ENCODE measurements at regions not wholly inside any gene's neighbourhood (a gene's known extent, or its start where the extent isn't known, plus 50 kb on each side); places are given as distances from the start of the nearest gene placed in this dataset.

GRCh38 chr10:30178356-30178964, 119.1 kb upstream of the JCAD start:
- peaks cover 11% of the 10 kb centered on the region for H3K4me1 ChIP-seq (ENCODE audit: control insufficient read depth, extremely low read depth, insufficient read depth, low read length)
- H2AFZ ChIP-seq (ENCODE audit: low read depth, low read length) = no peak overlapping the region
- no peaks in the 10 kb centered on the region for H3K27me3 ChIP-seq (ENCODE audit: control insufficient read depth in 2 of 2, insufficient read depth in 2 of 2, low read length in 2 of 2)
- DNase-seq (ENCODE audit: low read depth, low spot score) (no peak), FAIRE-seq (peak; percentile 40)
- ChIA-PET CTCF (no interaction called here), POLR2A (no interaction called here)
- TF ChIP-seq MYC (IDR thresholded peaks at IDR 0.05; ENCODE audit: low read depth, low read length) = no peak
- TF ChIP-seq MAX (IDR thresholded peaks at IDR 0.05; ENCODE audit: insufficient read depth, insufficient read length) = no peak
- no peak for TF ChIP-seq EZH2 (IDR thresholded peaks at IDR 0.05; ENCODE audit: borderline replicate concordance, low read depth, low read length, severe bottlenecking)
- TF ChIP-seq JUN (IDR thresholded peaks at IDR 0.05; ENCODE audit: borderline replicate concordance, insufficient read depth, insufficient read length, low read depth) = no peak
- no peak for TF ChIP-seq FOS (IDR thresholded peaks at IDR 0.05; ENCODE audit: borderline replicate concordance, insufficient read depth, low read length)
- TF ChIP-seq POLR2A (IDR thresholded peaks at IDR 0.05; ENCODE audit: low read depth, low read length) = no peak
- no peak for TF ChIP-seq POLR2AphosphoS5 (IDR thresholded peaks at IDR 0.05; ENCODE audit: insufficient read depth, low read depth, low read length)
- TF ChIP-seq GATA2 (IDR thresholded peaks at IDR 0.05; ENCODE audit: insufficient read depth, insufficient read length, low read depth, low read length) = no peak
- TF ChIP-seq CTCF (IDR thresholded peaks at IDR 0.05; ENCODE audit: extremely low read depth in 1 of 2, insufficient read depth in 1 of 2, low read depth in 1 of 2, low read length in 2 of 2) = no peak
- H3K9me3 ChIP-seq (replicated peaks; ENCODE audit: control insufficient read depth, insufficient read depth, low read length) = no peaks in the 10 kb centered on the region
- dilution Hi-C loops (cut with MboI; ENCODE audit: extremely low pct_ligation_motif_present, low sequenced_read_pairs) (no loop called here), intact Hi-C loops (cut with micrococcal nuclease) (no loop called here)
- H3K27ac ChIP-seq (ENCODE audit: insufficient read depth, low read depth, low read length) = no peak overlapping the region
- no TSS peak for BruUV-seq (replicated peaks)
- H3K36me3 ChIP-seq (ENCODE audit: control insufficient read depth in 2 of 2, extremely low read depth in 1 of 2, insufficient read depth in 2 of 2, low read length in 2 of 2) = no peaks in the 10 kb centered on the region
- H3K9ac ChIP-seq (replicated peaks; ENCODE audit: extremely low read depth, insufficient read depth, low read length) = no peak overlapping the region
- H3K4me3 ChIP-seq (replicated peaks in 1 of 3; ENCODE audit: insufficient read depth in 1 of 3, low read depth in 1 of 3, low read length in 3 of 3) = no peak overlapping the region
- H3K9me1 ChIP-seq (replicated peaks; ENCODE audit: control insufficient read depth, extremely low read depth, insufficient read depth, low read length) = no peaks in the 10 kb centered on the region
- H3K79me2 ChIP-seq (ENCODE audit: control insufficient read depth, insufficient read depth, low read length) = no peaks in the 10 kb centered on the region
- no peak overlapping the region for H3K4me2 ChIP-seq (ENCODE audit: insufficient read depth, low read length)
- no peaks in the 10 kb centered on the region for H4K20me1 ChIP-seq (replicated peaks; ENCODE audit: control insufficient read depth, extremely low read depth, insufficient read depth, low read length)

All from endothelial cell of umbilical vein (primary cell).